C4-2B (cell line): ENCODE measurements at regions not wholly inside any gene's neighbourhood (a gene's known extent, or its start where the extent isn't known, plus 50 kb on each side); places are given as distances from the start of the nearest gene placed in this dataset.

ENCODE experiments used
- ZFX ChIP-seq: fragments of 450-650 bp; IDR thresholded peaks from 2 replicates; pipeline ENCODE4 v1.6.1; 2017
- TF ChIP-seq, protein P1 (sequence below): fragments of 450-650 bp; conservative IDR thresholded peaks from 2 replicates; pipeline ENCODE4 v1.5.1; 2017; ENCODE audit warnings: mild to moderate bottlenecking

DNA sequence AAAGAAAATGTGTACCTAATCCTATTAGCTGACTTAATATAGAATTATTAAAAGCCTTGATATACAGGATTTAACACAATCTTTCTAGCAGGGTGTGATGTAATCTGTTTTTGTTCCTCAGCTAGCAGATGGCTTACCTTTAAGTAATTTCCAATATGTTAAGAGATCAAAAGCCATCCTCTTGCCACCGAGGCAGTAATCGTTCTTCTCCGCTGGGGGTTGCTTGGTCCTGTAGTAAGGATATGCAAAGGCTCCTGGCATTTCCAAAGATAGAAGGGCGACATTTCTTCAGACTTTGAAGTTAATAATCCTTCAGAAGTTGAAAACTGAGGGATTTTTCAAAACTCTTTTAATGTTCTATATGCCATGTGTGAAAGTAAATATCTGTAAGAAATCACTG, 156.4 kb downstream of the FZD1 start:
- TF ChIP-seq, protein P1, sequence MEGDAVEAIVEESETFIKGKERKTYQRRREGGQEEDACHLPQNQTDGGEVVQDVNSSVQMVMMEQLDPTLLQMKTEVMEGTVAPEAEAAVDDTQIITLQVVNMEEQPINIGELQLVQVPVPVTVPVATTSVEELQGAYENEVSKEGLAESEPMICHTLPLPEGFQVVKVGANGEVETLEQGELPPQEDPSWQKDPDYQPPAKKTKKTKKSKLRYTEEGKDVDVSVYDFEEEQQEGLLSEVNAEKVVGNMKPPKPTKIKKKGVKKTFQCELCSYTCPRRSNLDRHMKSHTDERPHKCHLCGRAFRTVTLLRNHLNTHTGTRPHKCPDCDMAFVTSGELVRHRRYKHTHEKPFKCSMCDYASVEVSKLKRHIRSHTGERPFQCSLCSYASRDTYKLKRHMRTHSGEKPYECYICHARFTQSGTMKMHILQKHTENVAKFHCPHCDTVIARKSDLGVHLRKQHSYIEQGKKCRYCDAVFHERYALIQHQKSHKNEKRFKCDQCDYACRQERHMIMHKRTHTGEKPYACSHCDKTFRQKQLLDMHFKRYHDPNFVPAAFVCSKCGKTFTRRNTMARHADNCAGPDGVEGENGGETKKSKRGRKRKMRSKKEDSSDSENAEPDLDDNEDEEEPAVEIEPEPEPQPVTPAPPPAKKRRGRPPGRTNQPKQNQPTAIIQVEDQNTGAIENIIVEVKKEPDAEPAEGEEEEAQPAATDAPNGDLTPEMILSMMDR, result no peak
- TF ChIP-seq ZFX, result no peak
